Psoas muscle (tissue), 7 donors: ENCODE measurements at regions not wholly inside any gene's neighbourhood (a gene's known extent, or its start where the extent isn't known, plus 50 kb on each side); places are given as distances from the start of the nearest gene placed in this dataset.

Experiments
- ATAC-seq, 4 donors: fragments of 200-7000 bp; cut with Tn5 transposase; one replicate each; pipeline ENCODE4 v1.9.1; 2020; ENCODE audit warnings: moderate library complexity in 3 of 4, mild to moderate bottlenecking in 2 of 4
- DNase-seq, 2 donors: peaks; one replicate each; pipeline ENCODE4 v3.0.0-alpha.2; 2020
- H3K27ac ChIP-seq: fragments of 200-600 bp; one replicate; pipeline ENCODE4 v1.8.0; 2022
- H3K27me3 ChIP-seq, 3 donors: fragments of 200-600 bp in 1 of 3; one replicate each; pipeline versions ENCODE4 v1.6.1 to v1.8.0; 2013 to 2022; ENCODE audit warnings: low read length in 2 of 3, mild to moderate bottlenecking in 2 of 3, moderate library complexity in 1 of 3; ENCODE audit not compliant: insufficient read depth in 3 of 3
- H3K36me3 ChIP-seq, 2 donors: fragments of 200-600 bp in 1 of 2; one replicate each; pipeline versions ENCODE4 v1.6.1 to v1.8.0; 2013 to 2022; ENCODE audit warnings: low read depth in 1 of 2, mild to moderate bottlenecking in 1 of 2, moderate library complexity in 1 of 2; ENCODE audit not compliant: insufficient read depth in 1 of 2
- H3K4me1 ChIP-seq: fragments of 200-600 bp; one replicate; pipeline ENCODE4 v1.8.0; 2022
- H3K4me3 ChIP-seq: fragments of 200-600 bp; one replicate; pipeline ENCODE4 v1.8.0; 2022; ENCODE audit warnings: mild to moderate bottlenecking
- H3K9me3 ChIP-seq: fragments of 200-600 bp; one replicate; pipeline ENCODE4 v1.8.0; 2022
- WGBS, 3 donors: extraction: QIAGEN DNeasy Blood & Tissue Kit; methylation state at CpG; one replicate each; pipeline versions ENCODE4 v1.1.6 to v1.1.7; 2013; 5-methylcytosine and 5-hydroxymethylcytosine counted together
- intact Hi-C, 2 donors: fragments of 100-400 bp; cut with DNase I; formaldehyde crosslinking; loops; one replicate each; pipeline versions ENCODE4 v1.11.0 to v1.14.2; 2022
- TF ChIP-seq, protein P1 (sequence below): fragments of 200-600 bp; IDR thresholded peaks from one replicate; pipeline ENCODE4 v1.8.0; 2022; ENCODE audit warnings: antibody characterized with exemption
- donor health status: healthy with polysubstance abuse.
- donor health status: DM: no; HTN: no; CAD: no; lungs with moderate emphysema.
- donor health status: Bipolar disorder and iron deficiency.
- donor health status: healthy.
- donor health status: DM: yes; HTN: yes; CAD: no.
- donor health status: DM: no; HTN: no; CAD: no.
- donor health status: DM: yes; HTN: yes; CAD: no.

DNA sequence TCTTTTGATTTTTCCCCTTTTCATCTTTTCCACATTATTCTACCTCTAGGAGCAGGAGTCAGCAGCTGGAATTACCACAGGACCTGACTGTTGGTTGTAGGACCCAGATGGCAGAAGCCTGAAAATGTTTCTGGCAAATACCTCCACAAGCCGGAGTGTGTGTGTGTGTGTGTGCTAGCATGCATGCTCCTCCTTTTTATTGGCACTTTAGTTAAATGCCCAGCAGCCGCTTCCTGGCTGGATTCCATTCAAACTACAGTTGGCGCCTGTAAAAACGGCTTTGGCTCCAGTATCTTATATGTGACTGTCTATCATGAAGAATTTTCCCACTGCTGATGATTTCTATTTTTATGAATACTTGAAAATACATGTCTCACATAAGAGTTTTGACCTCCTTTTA, 319.7 kb upstream of the SP4 start:
- no peaks in the 10 kb centered on the region for H3K36me3 ChIP-seq
- TF ChIP-seq, protein P1, sequence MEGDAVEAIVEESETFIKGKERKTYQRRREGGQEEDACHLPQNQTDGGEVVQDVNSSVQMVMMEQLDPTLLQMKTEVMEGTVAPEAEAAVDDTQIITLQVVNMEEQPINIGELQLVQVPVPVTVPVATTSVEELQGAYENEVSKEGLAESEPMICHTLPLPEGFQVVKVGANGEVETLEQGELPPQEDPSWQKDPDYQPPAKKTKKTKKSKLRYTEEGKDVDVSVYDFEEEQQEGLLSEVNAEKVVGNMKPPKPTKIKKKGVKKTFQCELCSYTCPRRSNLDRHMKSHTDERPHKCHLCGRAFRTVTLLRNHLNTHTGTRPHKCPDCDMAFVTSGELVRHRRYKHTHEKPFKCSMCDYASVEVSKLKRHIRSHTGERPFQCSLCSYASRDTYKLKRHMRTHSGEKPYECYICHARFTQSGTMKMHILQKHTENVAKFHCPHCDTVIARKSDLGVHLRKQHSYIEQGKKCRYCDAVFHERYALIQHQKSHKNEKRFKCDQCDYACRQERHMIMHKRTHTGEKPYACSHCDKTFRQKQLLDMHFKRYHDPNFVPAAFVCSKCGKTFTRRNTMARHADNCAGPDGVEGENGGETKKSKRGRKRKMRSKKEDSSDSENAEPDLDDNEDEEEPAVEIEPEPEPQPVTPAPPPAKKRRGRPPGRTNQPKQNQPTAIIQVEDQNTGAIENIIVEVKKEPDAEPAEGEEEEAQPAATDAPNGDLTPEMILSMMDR: no peak
- 14 to 20% (median 18%) methylated on average over 4 of the region's 4 CpGs for WGBS, 3 donors
- no peak for DNase-seq
- H3K27me3 ChIP-seq: peaks cover 0 to 2% (median 0%) of the 10 kb centered on the region in 3 donors
- no peak overlapping the region for H3K4me3 ChIP-seq
- no peak for ATAC-seq
- H3K9me3 ChIP-seq: no peaks in the 10 kb centered on the region
- intact Hi-C loops: no loop called here
- H3K4me1 ChIP-seq: no peaks in the 10 kb centered on the region
- H3K27ac ChIP-seq: no peak overlapping the region

DNA sequence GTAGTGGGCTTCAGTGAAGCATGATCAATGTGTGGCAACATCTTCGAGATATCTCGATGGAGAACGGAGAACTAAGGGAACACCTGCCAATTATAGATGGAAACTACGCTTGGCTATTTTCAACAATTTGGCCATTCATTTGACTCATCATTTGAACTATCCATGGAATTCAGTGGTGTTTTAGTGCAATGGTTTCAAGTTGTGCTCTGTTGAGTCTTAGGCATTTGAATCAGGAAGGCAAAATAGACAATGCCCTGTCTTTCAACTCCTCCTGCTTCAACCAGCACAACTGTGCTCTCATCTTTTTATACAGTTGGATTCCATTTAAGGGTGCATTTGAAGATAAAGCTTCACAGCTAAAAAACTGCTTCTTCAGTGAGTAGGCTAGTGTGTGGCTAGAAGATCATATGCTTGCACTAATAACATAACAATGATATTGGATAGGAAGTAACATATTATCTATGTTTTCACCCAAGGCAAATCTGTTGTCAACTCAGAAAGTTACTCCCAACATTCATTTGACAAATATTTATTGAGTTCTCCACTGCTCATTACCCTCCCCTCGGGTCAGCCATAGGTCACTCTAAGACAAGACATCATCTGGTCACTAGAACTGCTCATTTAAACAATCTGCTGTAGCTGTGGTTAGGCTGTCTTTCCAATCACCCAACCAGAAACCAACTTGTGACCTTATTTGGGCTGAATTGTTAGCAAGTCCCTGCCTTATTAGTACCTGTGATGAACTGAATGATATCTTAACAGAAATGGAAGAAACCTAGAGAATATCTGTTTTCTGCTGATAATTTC, 314.1 kb upstream of the SP4 start:
- Histone ChIP-seq H3K27me3 (peaks cover 0 to 4% (median 0%) of the 10 kb centered on the region in 3 donors), H3K27ac (no peak overlapping the region), H3K4me1 (no peaks in the 10 kb centered on the region), H3K9me3 (no peaks in the 10 kb centered on the region), H3K4me3 (no peak overlapping the region), H3K36me3 (no peaks in the 10 kb centered on the region)
- intact Hi-C loops: no loop called here
- TF ChIP-seq, protein P1: no peak
- 77 to 84% (median 77%) methylated on average over 5 of the region's 5 CpGs for whole genome bisulfite sequencing, 3 donors
- DNase-seq (no peak), ATAC-seq (no peak)

DNA sequence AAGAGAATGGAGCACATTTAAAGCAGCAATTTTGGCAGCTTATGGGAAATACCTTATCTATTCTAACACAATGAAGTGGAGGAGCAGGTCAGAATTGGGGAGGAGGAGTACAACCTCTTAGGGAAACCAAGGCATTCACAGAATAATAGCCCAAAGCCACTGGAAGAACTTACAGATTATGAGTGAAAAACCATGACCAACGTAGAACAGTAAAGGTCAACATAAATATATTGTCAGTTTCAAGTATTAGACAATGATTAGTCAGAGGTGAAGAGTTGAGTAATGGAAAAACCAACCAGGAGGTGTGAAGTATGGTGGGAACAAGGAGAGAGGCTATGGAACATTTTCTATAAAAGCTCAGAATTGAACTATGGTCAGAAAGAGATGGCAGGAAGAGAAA, 304.3 kb upstream of the SP4 start:
- Histone ChIP-seq H3K36me3 (no peaks in the 10 kb centered on the region), H3K27me3 (no peaks in the 10 kb centered on the region), H3K9me3 (no peaks in the 10 kb centered on the region), H3K27ac (no peak overlapping the region), H3K4me3 (no peak overlapping the region), H3K4me1 (no peaks in the 10 kb centered on the region)
- ATAC-seq: no peak
- intact Hi-C loops: no loop called here
- TF ChIP-seq, protein P1: no peak
- DNase-seq: no peak
- WGBS, 3 donors: 59 to 72% (median 69%) methylated on average over 1 of the region's 1 CpG

DNA sequence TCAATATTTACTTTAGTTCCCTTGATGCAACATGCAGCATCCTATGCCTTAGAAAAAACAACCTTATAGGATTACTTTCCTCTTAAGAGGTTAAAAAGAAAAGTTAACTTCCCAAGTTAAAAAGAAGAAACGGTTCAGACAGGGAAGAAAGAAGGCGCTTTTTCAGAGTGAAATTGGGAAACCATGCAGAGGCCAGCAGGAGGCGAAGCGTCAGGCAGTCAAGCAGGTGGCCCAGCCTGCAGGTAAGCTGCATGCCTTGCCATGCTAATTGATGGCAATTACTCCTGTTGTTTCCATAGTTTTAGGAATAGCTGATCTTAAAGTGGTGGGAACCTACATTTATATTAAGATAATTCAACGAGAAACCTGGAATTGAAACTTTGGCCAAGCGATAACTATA, 302.6 kb upstream of the SP4 start:
- Histone ChIP-seq H3K36me3 (no peaks in the 10 kb centered on the region), H3K9me3 (no peaks in the 10 kb centered on the region), H3K4me3 (no peak overlapping the region), H3K4me1 (no peaks in the 10 kb centered on the region), H3K27me3 (no peaks in the 10 kb centered on the region), H3K27ac (no peak overlapping the region)
- no peak for ATAC-seq
- intact Hi-C loops: no loop called here
- 68 to 74% (median 69%) methylated on average over 6 of the region's 6 CpGs for WGBS, 3 donors
- TF ChIP-seq, protein P1: no peak
- no peak for DNase-seq
